ENCODE measurements at regions not wholly inside any gene's neighbourhood (a gene's known extent, or its start where the extent isn't known, plus 50 kb on each side); places are given as distances from the start of the nearest gene placed in this dataset.

DNA sequence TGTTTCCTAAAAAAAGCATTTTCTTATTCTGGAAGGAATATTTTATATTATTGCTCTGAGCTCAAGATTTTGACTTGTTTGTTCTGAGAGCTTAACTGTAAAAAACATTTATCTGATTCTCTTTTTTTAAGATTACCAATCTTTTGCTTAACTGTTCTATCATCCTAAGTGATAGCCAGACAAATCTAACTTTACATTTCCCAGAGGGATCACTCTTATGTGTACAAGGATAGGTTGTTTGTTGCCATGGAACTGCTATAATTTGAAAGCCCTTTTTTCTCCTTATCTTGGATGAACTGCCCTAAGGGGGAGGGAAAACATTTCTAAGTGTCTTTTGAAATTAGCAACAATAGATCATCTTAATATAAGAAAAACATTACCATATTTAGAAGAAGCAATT lies 494.7 kb downstream of the TRAM1L1 start:
- TF ChIP-seq RFX5 (IDR thresholded peaks at IDR 0.05; ENCODE audit: low read depth, low read length) = no peak
- no peak for TF ChIP-seq CTCF (conservative IDR thresholded peaks at IDR 0.05; ENCODE audit: low read depth, low read length)
- TF ChIP-seq MAZ (IDR thresholded peaks at IDR 0.05; ENCODE audit: borderline replicate concordance, low read depth, low read length) = no peak
- no peak for TF ChIP-seq RCOR1 (IDR thresholded peaks at IDR 0.05; ENCODE audit: insufficient replicate concordance, low read length)
- TF ChIP-seq, protein P1, sequence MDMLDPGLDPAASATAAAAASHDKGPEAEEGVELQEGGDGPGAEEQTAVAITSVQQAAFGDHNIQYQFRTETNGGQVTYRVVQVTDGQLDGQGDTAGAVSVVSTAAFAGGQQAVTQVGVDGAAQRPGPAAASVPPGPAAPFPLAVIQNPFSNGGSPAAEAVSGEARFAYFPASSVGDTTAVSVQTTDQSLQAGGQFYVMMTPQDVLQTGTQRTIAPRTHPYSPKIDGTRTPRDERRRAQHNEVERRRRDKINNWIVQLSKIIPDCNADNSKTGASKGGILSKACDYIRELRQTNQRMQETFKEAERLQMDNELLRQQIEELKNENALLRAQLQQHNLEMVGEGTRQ (IDR thresholded peaks at IDR 0.05; ENCODE audit: low read depth, low read length) = no peak
- no peak for TF ChIP-seq CHD1 (IDR thresholded peaks at IDR 0.05; ENCODE audit: low read depth, low read length)
- no peak for TF ChIP-seq CEBPB (IDR thresholded peaks at IDR 0.05; ENCODE audit: low read depth, low read length)
- TF ChIP-seq ELK1 (IDR thresholded peaks at IDR 0.05; ENCODE audit: borderline replicate concordance, low read depth, low read length) = no peak
- TF ChIP-seq MXI1 (IDR thresholded peaks at IDR 0.05; ENCODE audit: borderline replicate concordance, low read depth, low read length) = no peak

More for the DNA sequence above, 494.7 kb downstream of the TRAM1L1 start:
- Histone ChIP-seq H3K14ac (replicated peaks; ENCODE audit: low read depth, low read length) (no peak overlapping the region), H2AFZ (replicated peaks; ENCODE audit: low read length, poor library complexity) (no peak overlapping the region), H3K4ac (ENCODE audit: low read depth, low read length) (no peak overlapping the region), H3K79me1 (ENCODE audit: low read depth in 1 of 2, low read length in 2 of 2) (no peaks in the 10 kb centered on the region), H3K9ac (ENCODE audit: low read depth, low read length) (no peak overlapping the region), H3K27ac (ENCODE audit: insufficient read depth, low read length) (no peak overlapping the region), H3K4me3 (ENCODE audit: insufficient read depth, low read depth, low read length) (no peak overlapping the region), H4K20me1 (ENCODE audit: insufficient read depth, low read length) (no peaks in the 10 kb centered on the region), H3K18ac (ENCODE audit: low read depth, low read length) (no peak overlapping the region), H3K23ac (ENCODE audit: low read depth, low read length) (no peak overlapping the region), H2AK5ac (ENCODE audit: low read depth, low read length) (no peak overlapping the region), H2BK20ac (ENCODE audit: low read depth, low read length) (no peak overlapping the region), H3K4me1 (ENCODE audit: control insufficient read depth, insufficient read depth, low read length) (no peaks in the 10 kb centered on the region), H3K27me3 (ENCODE audit: control insufficient read depth, insufficient read depth, low read length) (no peaks in the 10 kb centered on the region), H3K56ac (ENCODE audit: extremely low read depth, insufficient read depth, low read length) (no peak overlapping the region), H2BK15ac (ENCODE audit: low read depth, low read length) (no peak overlapping the region), H3K36me3 (ENCODE audit: control insufficient read depth, insufficient read depth, low read length) (no peaks in the 10 kb centered on the region), H2AK9ac (replicated peaks; ENCODE audit: low read depth, low read length, poor library complexity) (no peak overlapping the region), H3K9me3 (ENCODE audit: control insufficient read depth, insufficient read depth, low read length) (no peaks in the 10 kb centered on the region), H3K4me2 (ENCODE audit: low read depth, low read length) (no peak overlapping the region), H4K5ac (ENCODE audit: low read depth, low read length) (no peak overlapping the region), H2BK5ac (ENCODE audit: low read depth, low read length, poor library complexity, severe bottlenecking) (no peak overlapping the region), H4K91ac (ENCODE audit: insufficient read depth, low read depth, low read length) (no peak overlapping the region), H4K8ac (ENCODE audit: low read depth in 2 of 2, low read length in 2 of 2) (no peak overlapping the region), H3K9me1 (ENCODE audit: insufficient read depth, low read length) (no peaks in the 10 kb centered on the region), H2BK120ac (ENCODE audit: low read depth, low read length) (no peak overlapping the region)
- CTCF ChIA-PET = no interaction called here
- ATAC-seq (ENCODE audit: low read depth) (no peak), DNase-seq (no peak)
- no TSS peak for BruUV-seq (replicated peaks)
- in situ Hi-C loops (cut with MboI; ENCODE audit: low sequenced_read_pairs) = no loop called here
- POLR2A ChIA-PET (ENCODE audit: unreplicated experiment) = no interaction called here
- dilution Hi-C loops (cut with HindIII; ENCODE audit: low sequenced_read_pairs, unreplicated experiment) = no loop called here
- intact Hi-C loops (cut with micrococcal nuclease) = no loop called here

Measured in IMR-90 (cell line).